Mesenchymal stem cell (in vitro differentiated cells and primary cell): ENCODE measurements at regions not wholly inside any gene's neighbourhood (a gene's known extent, or its start where the extent isn't known, plus 50 kb on each side); places are given as distances from the start of the nearest gene placed in this dataset.

Experiments used
- DNase-seq: peaks from one replicate; pipeline ENCODE4 v3.0.0-alpha.2; 2013
- H2AFZ ChIP-seq: one replicate; pipeline ENCODE4 v1.6.1; 2013; ENCODE audit warnings: low read depth, mild to moderate bottlenecking, control low read depth, inconsistent platforms, low read length, moderate library complexity
- H2AK5ac ChIP-seq: 2 replicates; pipeline ENCODE4 v1.6.1; 2013; ENCODE audit warnings: low read length, moderate library complexity, mild to moderate bottlenecking, inconsistent platforms; ENCODE audit not compliant: severe bottlenecking
- H2BK120ac ChIP-seq: one replicate; pipeline ENCODE4 v1.6.1; 2013; ENCODE audit warnings: low read depth, mild to moderate bottlenecking, inconsistent platforms, low read length, moderate library complexity
- H2BK12ac ChIP-seq, 2 experiments: one replicate each; pipeline ENCODE4 v1.6.1; 2013; ENCODE audit warnings: inconsistent platforms in 2 of 2, low read length in 2 of 2, mild to moderate bottlenecking in 2 of 2, moderate library complexity in 2 of 2, control low read depth in 1 of 2
- H2BK15ac ChIP-seq: one replicate; pipeline ENCODE4 v1.6.1; 2013; ENCODE audit warnings: mild to moderate bottlenecking, low read depth, inconsistent platforms; ENCODE audit not compliant: poor library complexity, severe bottlenecking
- H2BK5ac ChIP-seq: 2 replicates; pipeline ENCODE4 v1.6.1; 2013; ENCODE audit warnings: low read depth, mild to moderate bottlenecking, low read length, control low read depth, inconsistent platforms; ENCODE audit not compliant: poor library complexity, severe bottlenecking
- H3K14ac ChIP-seq, 2 experiments: one replicate each; pipeline ENCODE4 v1.6.1; 2013; ENCODE audit warnings: inconsistent platforms in 2 of 2, low read length in 2 of 2, control low read depth in 1 of 2, mild to moderate bottlenecking in 1 of 2, moderate library complexity in 1 of 2
- H3K18ac ChIP-seq, 2 experiments: one replicate each; pipeline ENCODE4 v1.6.1; 2013; ENCODE audit warnings: inconsistent platforms in 2 of 2, low read length in 2 of 2, control low read depth in 1 of 2, low read depth in 1 of 2, mild to moderate bottlenecking in 1 of 2
- H3K23ac ChIP-seq, 2 experiments: one replicate each; pipeline ENCODE4 v1.6.1; 2013; ENCODE audit warnings: inconsistent platforms in 2 of 2, low read length in 2 of 2, mild to moderate bottlenecking in 2 of 2, moderate library complexity in 2 of 2, control low read depth in 1 of 2
- H3K27ac ChIP-seq: 2 replicates; pipeline ENCODE4 v1.5.1; 2013; ENCODE audit warnings: mild to moderate bottlenecking, moderate library complexity, low read length, control low read depth, inconsistent platforms; ENCODE audit not compliant: poor library complexity, severe bottlenecking
- H3K27me3 ChIP-seq, 2 experiments: 2 replicates each; pipeline versions ENCODE4 v1.6.1 to v1.7.0; 2013; ENCODE audit warnings: low read length in 2 of 2, mild to moderate bottlenecking in 2 of 2, moderate library complexity in 2 of 2, control low read depth in 1 of 2, inconsistent platforms in 1 of 2; ENCODE audit not compliant: control insufficient read depth in 1 of 2, insufficient read depth in 1 of 2
- H3K36me3 ChIP-seq, 2 experiments: 2 replicates each; pipeline versions ENCODE4 v1.6.1 to v1.7.0; 2013; ENCODE audit warnings: low read length in 2 of 2, control low read depth in 1 of 2, inconsistent platforms in 1 of 2, low read depth in 1 of 2, mild to moderate bottlenecking in 1 of 2; ENCODE audit not compliant: insufficient read depth in 2 of 2, control insufficient read depth in 1 of 2
- H3K4ac ChIP-seq, 2 experiments: one replicate each; pipeline ENCODE4 v1.6.1; 2013; ENCODE audit warnings: inconsistent platforms in 2 of 2, low read length in 2 of 2, mild to moderate bottlenecking in 2 of 2, moderate library complexity in 2 of 2, control low read depth in 1 of 2, low read depth in 1 of 2
- H3K4me1 ChIP-seq: 2 replicates; pipeline ENCODE4 v1.6.1; 2013; ENCODE audit warnings: low read depth, low read length, control low read depth; ENCODE audit not compliant: control insufficient read depth, insufficient read depth
- H3K4me2 ChIP-seq: 2 replicates; pipeline ENCODE4 v1.6.1; 2013; ENCODE audit warnings: low read length, mild to moderate bottlenecking, inconsistent platforms; ENCODE audit not compliant: poor library complexity, severe bottlenecking
- H3K4me3 ChIP-seq, 2 experiments: 2 replicates each; pipeline versions ENCODE4 v1.5.1 to v1.7.0; 2013; ENCODE audit warnings: low read length in 2 of 2, mild to moderate bottlenecking in 2 of 2, control low read depth in 1 of 2, low read depth in 1 of 2; ENCODE audit not compliant: insufficient read depth in 1 of 2
- H3K79me1 ChIP-seq: replicated peaks from 2 replicates; pipeline ENCODE4 v1.6.1; 2013; ENCODE audit warnings: mild to moderate bottlenecking, control low read depth, low read length, inconsistent platforms; ENCODE audit not compliant: poor library complexity, severe bottlenecking
- H3K9ac ChIP-seq: 2 replicates; pipeline ENCODE4 v1.7.0; 2013; ENCODE audit warnings: mild to moderate bottlenecking, low read length, moderate library complexity
- H3K9me3 ChIP-seq: 2 replicates; pipeline ENCODE4 v1.7.0; 2013; ENCODE audit warnings: mild to moderate bottlenecking, low read length; ENCODE audit not compliant: control insufficient read depth
- H4K8ac ChIP-seq: one replicate; pipeline ENCODE4 v1.6.1; 2013; ENCODE audit warnings: inconsistent platforms, mild to moderate bottlenecking, low read length, moderate library complexity
- H4K91ac ChIP-seq: one replicate; pipeline ENCODE4 v1.6.1; 2013; ENCODE audit warnings: mild to moderate bottlenecking, low read length, inconsistent platforms
- WGBS: methylation state at CpG from one replicate; pipeline ENCODE4 v1.1.7; 2013; ENCODE audit warnings: mixed read lengths; 5-methylcytosine and 5-hydroxymethylcytosine counted together

GRCh38 chr1:219703368-219703639, 90.4 kb upstream of the ZC3H11B start:
- no peaks in the 10 kb centered on the region for H3K9me3 ChIP-seq
- no peak overlapping the region for H2BK5ac ChIP-seq
- 90% methylated on average over 3 of the region's 3 CpGs for whole genome bisulfite sequencing

GRCh38 chr1:219701476-219701875, 88.6 kb upstream of the ZC3H11B start:
- Histone ChIP-seq H2BK12ac (no peak overlapping the region), H2BK15ac (no peak overlapping the region), H2AFZ (no peak overlapping the region), H2BK5ac (no peak overlapping the region), H3K4ac (no peak overlapping the region), H4K8ac (no peak overlapping the region), H4K91ac (no peak overlapping the region), H3K4me2 (no peak overlapping the region), H3K79me1 (no peaks in the 10 kb centered on the region), H2AK5ac (no peak overlapping the region), H3K14ac (no peak overlapping the region), H3K27me3 (no peaks in the 10 kb centered on the region), H3K4me1 (no peaks in the 10 kb centered on the region), H3K36me3 (no peaks in the 10 kb centered on the region), H3K9ac (no peak overlapping the region), H3K9me3 (no peaks in the 10 kb centered on the region), H3K23ac (no peak overlapping the region), H3K4me3 (no peak overlapping the region), H2BK120ac (no peak overlapping the region), H3K27ac (no peak overlapping the region), H3K18ac (no peak overlapping the region)
- 90% methylated on average over 1 of the region's 3 CpGs for WGBS
- DNase-seq, result no peak

More at GRCh38 chr1:219703368-219703639, 90.4 kb upstream of the ZC3H11B start:
- no peak overlapping the region for H3K27ac ChIP-seq
- no peak overlapping the region for H3K4me2 ChIP-seq
- no peak overlapping the region for H2BK120ac ChIP-seq
- no peaks in the 10 kb centered on the region for H3K27me3 ChIP-seq
- H3K4me1 ChIP-seq, result no peaks in the 10 kb centered on the region
- no peak overlapping the region for H2AFZ ChIP-seq
- H3K36me3 ChIP-seq, result no peaks in the 10 kb centered on the region
- H2AK5ac ChIP-seq, result no peak overlapping the region
- no peak overlapping the region for H3K18ac ChIP-seq
- no peak overlapping the region for H3K4ac ChIP-seq
- H3K9ac ChIP-seq, result no peak overlapping the region
- H3K23ac ChIP-seq, result no peak overlapping the region
- no peak overlapping the region for H2BK12ac ChIP-seq
- H4K8ac ChIP-seq, result no peak overlapping the region
- H3K79me1 ChIP-seq, result no peaks in the 10 kb centered on the region
- H3K4me3 ChIP-seq, result no peak overlapping the region
- no peak for DNase-seq
- no peak overlapping the region for H3K14ac ChIP-seq
- H4K91ac ChIP-seq, result no peak overlapping the region
- no peak overlapping the region for H2BK15ac ChIP-seq

DNA sequence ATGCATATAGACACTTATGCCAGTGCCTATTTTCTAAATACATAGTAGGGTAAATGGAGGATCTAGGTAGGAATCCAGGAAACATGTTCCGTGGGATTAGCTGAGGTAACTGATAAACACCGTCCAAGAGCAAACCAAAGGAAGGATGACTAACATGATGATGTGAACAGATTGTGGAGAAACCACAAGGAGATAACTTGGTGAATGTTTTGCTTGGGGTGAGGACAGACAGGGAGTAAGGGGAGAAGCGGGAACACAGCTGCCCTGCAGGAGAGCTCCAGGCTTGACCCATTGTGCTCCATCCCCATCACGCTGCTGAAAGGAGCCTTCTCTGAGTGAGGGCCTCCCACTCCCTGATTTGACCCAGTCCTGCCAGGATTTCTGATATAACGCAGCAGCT, 87.0 kb upstream of the ZC3H11B start:
- Histone ChIP-seq H2BK12ac (no peak overlapping the region), H3K18ac (no peak overlapping the region), H3K9me3 (no peaks in the 10 kb centered on the region), H2BK120ac (no peak overlapping the region), H3K23ac (peak overlapping the region in 1 of 2 experiments; percentile 23), H3K79me1 (no peaks in the 10 kb centered on the region), H3K4me3 (no peak overlapping the region), H3K9ac (no peak overlapping the region), H2BK15ac (no peak overlapping the region), H3K14ac (no peak overlapping the region), H2AK5ac (no peak overlapping the region), H3K4me2 (no peak overlapping the region), H3K4ac (no peak overlapping the region), H2BK5ac (no peak overlapping the region), H3K27me3 (no peaks in the 10 kb centered on the region), H3K4me1 (no peaks in the 10 kb centered on the region), H4K91ac (no peak overlapping the region), H3K27ac (no peak overlapping the region), H3K36me3 (no peaks in the 10 kb centered on the region), H2AFZ (no peak overlapping the region), H4K8ac (no peak overlapping the region)
- 40% methylated on average over 5 of the region's 5 CpGs for WGBS
- peak; percentile 66 for DNase-seq

DNA sequence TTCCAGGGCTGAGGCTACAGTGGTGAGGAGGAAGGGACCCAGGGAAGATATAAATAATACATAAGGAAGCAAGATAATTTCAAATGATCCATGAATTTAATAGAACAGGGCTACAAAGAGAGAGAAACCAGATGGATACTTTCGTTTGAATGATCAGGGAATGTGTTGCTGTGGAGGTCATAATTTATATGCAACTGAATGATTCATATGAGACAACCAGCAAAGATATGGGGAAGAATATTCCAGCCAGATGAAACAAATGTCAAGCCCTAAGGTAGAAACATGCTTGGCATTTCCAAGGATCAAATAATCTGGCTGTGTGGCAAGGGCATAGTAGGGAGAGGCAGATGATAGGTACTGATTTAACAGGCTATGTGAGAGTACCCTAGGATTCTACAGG, 84.8 kb upstream of the ZC3H11B start:
- Histone ChIP-seq H3K4me3 (no peak overlapping the region), H2BK12ac (no peak overlapping the region), H3K14ac (no peak overlapping the region), H2BK120ac (no peak overlapping the region), H3K27me3 (no peaks in the 10 kb centered on the region), H4K8ac (no peak overlapping the region), H2BK5ac (no peak overlapping the region), H2AFZ (no peak overlapping the region), H3K79me1 (no peaks in the 10 kb centered on the region), H3K4me2 (no peak overlapping the region), H4K91ac (no peak overlapping the region), H2BK15ac (no peak overlapping the region), H3K23ac (no peak overlapping the region), H3K9ac (no peak overlapping the region), H3K27ac (no peak overlapping the region), H3K9me3 (no peaks in the 10 kb centered on the region), H3K4ac (no peak overlapping the region), H3K18ac (no peak overlapping the region), H3K36me3 (no peaks in the 10 kb centered on the region), H2AK5ac (no peak overlapping the region), H3K4me1 (no peaks in the 10 kb centered on the region)
- 69% methylated on average over 1 of the region's 1 CpG for WGBS
- DNase-seq, result no peak
